GM21825 (cell line): ENCODE measurements at regions not wholly inside any gene's neighbourhood (a gene's known extent, or its start where the extent isn't known, plus 50 kb on each side); places are given as distances from the start of the nearest gene placed in this dataset.

Experiments
- ATAC-seq: cut with Tn5 transposase; IDR thresholded peaks from one replicate; pipeline ENCODE4 v1.9.1; 2021; ENCODE audit warnings: mild to moderate bottlenecking, moderate library complexity; ENCODE audit not compliant: unreplicated experiment

GRCh38 chr7:153430931-153431330 lies 621.3 kb upstream of the DPP6 start:
- no peak for ATAC-seq

- no peak for ATAC-seq
Observed at GRCh38 chr7:153432063-153432462, 620.1 kb upstream of the DPP6 start.

- no peak for ATAC-seq
Observed at GRCh38 chr7:153433223-153433622, 619.0 kb upstream of the DPP6 start.

- no peak for ATAC-seq
Observed at GRCh38 chr7:153440715-153441114, 611.5 kb upstream of the DPP6 start.

DNA sequence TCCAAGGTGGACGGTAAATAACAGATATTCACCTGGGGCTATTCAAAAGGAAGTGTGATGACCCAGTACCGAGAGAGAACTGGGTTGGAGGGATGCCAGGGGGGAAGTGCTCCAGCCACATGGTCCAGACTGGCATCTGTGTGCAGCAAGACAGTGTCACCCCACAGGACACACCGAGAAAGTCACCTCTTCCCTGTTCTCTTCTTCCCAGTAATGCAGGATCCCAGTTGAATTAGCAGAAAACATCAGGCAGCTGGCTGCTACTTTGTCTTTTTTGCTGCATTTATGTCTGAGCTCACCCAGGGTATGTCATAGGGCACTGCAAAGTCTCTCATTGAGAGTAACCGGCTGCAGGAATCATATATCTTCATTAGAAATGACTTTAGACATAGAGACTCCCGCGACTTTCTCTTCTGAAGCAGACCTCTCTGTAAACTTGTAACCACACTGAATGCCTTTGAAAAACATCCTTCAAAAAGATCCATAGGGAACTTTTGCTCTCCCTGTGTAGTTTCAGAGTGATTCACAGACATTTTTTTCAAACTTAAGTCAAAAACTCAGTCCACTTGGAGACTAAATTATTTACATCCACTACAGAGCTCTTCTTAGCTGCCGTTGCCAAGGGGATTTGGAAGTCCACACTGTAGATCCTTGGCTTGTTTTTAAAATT lies 609.0 kb upstream of the DPP6 start:
- no peak for ATAC-seq

GRCh38 chr7:153444641-153445040 lies 607.6 kb upstream of the DPP6 start:
- no peak for ATAC-seq

GRCh38 chr7:153445641-153446040 lies 606.6 kb upstream of the DPP6 start:
- no peak for ATAC-seq

- no peak for ATAC-seq
Observed at GRCh38 chr7:153446490-153446889, 605.7 kb upstream of the DPP6 start.

GRCh38 chr7:153447011-153447410 lies 605.2 kb upstream of the DPP6 start:
- no peak for ATAC-seq

DNA sequence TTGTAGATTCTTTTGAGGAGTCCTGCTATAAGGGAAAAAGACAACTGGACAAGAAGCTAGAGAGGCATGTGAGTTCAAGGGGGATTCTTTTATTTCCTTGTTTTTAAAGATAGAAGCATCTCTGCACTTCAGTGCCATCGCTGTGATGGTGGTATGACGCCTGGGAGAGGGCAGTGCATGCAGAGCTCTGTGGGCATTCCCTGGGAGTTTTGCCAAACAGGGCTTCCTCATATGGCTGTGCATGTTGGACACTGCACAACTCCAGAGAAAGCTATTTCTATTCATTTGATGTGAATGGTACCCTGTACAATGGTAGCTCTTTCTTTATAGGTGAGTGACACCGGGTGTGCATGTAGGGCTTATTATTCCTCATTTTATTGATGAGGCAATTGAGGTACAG lies 599.5 kb upstream of the DPP6 start:
- ATAC-seq = no peak

DNA sequence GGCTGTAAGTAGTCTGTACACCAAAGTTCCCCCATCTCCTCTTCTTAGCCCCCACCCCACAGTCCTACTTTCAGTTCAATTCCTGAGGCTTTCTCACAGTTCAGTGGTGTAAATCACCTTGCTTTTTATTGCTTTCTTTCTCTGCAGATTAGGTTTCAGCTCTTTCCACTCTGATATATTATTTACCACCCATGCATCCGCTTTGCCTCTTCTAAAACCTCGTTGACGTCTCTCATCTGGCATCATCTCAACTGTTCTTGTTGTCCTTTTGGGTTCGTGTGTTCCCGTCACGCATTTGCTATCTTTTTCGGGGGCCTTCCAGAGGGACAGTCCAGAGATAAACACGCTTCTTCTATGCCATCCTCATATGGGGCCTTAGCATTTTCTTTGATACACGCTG lies 597.9 kb upstream of the DPP6 start:
- no peak for ATAC-seq

GRCh38 chr7:153457746-153458145 lies 594.5 kb upstream of the DPP6 start:
- no peak for ATAC-seq

DNA sequence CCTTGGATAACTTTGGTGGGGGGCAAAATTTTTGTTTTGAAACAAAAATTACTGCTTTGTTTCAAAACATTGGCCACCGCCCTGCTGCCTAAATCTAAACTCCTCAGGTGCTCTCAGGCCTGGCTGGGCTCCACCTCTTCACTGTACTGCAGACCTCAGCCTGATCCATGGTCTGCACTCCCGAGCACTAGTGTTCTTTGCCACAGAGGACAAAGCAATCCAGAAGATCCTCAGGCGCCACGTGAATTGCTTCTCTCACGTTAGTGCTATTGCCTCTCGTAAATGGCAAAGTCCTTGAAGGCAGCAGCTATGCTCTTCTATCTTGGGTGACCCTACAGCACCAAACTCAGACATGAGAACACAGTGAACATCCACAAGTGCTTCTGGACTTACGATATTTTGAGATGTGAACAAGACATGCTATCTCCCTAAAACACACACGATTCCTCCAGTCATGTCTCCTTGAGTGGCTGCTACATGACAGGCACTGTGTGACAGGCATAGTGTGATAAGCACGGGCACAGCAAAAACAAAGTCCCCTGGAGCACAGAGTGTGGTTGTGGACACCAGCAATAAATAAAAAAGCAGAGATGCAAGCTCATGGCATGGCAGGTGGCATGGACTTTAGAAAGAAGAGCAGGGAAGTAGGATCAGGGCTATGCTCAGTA lies 582.1 kb upstream of the DPP6 start:
- ATAC-seq = no peak

DNA sequence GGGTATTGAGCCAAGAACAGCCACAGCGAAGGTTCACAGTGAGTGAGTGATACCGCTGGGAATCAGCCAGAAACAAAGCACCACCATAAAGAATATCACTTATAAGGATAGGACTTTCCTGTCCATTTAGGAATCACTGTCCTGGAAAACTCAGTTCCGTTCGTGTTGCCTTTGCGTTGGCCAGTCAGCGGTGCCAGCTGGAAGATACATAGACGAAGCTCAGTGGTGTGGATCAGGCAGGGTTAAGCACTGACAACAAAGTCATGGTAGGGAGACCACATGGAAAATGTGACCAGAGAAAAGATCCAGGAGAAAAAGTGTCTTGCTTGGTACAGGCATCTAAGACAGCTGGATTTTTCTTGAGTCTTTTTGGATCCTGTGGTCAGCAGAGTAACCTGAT lies 579.7 kb upstream of the DPP6 start:
- ATAC-seq = no peak

- no peak for ATAC-seq
Observed at GRCh38 chr7:153473185-153473584, 579.0 kb upstream of the DPP6 start.

GRCh38 chr7:153475239-153475638 lies 577.0 kb upstream of the DPP6 start:
- ATAC-seq = no peak

DNA sequence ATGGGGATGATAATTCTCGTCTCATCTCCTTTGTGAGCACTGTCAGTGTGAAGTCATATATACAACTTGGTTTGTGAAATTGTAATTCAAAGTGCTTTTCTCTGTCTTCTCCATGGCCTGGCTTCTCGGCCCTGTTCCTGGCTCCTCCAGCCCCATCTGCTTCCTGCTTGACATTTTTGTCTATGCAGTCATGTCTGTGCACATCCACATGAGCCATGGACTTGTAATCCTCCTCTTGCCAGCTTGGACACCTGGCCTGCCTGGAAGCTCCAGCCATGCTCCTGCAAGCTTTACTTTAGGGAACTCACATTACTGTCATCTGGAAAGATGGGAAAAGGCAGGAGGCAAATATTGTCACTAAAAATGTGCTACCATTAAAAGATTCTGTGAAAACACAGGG lies 576.0 kb upstream of the DPP6 start:
- no peak for ATAC-seq

- no peak for ATAC-seq
Observed at GRCh38 chr7:153496257-153496656, 555.9 kb upstream of the DPP6 start.

GRCh38 chr7:153503093-153503492 lies 549.1 kb upstream of the DPP6 start:
- ATAC-seq = no peak

DNA sequence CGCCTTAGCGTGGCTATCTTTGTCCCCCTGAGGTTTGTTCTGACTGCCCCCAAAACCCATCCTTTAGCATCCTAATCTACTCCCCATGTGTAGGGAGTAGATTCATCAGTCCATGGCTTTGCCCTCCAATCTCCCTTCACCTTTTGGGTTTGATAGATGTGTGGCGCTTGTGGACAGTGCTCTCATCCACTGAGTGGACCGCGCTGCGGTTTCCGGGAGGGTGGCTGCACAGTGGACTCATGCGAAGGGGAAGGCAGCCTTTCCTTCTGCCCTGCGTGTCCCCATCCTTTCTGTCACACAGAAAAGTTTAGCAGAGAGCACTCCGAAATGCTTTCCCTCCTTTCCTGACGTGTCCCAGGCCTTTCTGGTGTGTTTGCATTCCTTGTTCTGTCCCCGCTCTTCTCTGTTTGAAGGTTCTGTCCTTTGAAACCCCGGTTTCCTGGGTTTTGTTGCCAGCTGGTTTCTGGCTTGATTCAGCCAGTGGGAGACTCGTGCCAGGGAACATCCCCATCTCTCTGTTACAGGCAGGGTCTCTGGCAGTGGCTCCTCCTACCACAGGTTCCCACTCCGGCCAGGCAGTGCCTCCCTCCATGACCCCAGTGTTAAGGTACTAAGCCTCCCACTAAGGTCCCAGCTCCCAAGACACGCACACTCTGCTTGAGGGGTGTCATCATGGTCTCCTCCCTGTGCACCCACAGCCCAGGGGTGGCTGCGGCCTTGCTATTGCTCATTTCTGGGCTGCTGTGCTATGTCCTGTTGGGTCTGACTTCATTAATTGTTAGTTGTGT lies 547.7 kb upstream of the DPP6 start:
- no peak for ATAC-seq

DNA sequence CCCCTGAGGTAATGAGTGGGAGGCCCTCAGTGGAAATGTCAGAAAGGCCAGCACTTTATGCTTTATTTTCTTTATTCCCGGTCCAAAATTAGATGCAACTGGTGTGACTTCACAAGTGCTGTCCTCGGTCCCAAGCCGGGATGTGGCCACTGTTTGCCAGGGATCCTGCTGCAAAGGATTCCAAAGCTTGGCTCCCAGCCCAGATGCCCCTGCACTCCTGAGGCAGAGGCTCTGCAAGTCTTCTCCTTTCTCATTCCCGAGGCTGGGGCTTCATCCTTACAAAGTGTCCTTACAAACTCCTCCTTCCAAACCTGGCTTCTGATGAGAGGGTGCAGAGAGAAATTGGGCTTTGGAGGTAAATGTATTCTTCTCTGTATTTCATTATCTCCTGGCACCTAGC lies 544.3 kb upstream of the DPP6 start:
- ATAC-seq = no peak

GRCh38 chr7:153509768-153510167 lies 542.4 kb upstream of the DPP6 start:
- no peak for ATAC-seq
